ENCODE measurements at regions not wholly inside any gene's neighbourhood (a gene's known extent, or its start where the extent isn't known, plus 50 kb on each side); places are given as distances from the start of the nearest gene placed in this dataset.
"Not testable (repeated sequence)": the region's sequence is repeated elsewhere in the genome, so short reads cannot be mapped to it uniquely, and the experiment has no call there.

GRCh38 chr11:25576320-25576719 is 755.6 kb upstream of the ANO3 start:
- H3K4me3 ChIP-seq (ENCODE audit: low read length) = no peak overlapping the region
- no peak overlapping the region for H3K9ac ChIP-seq (ENCODE audit: low read length)
- H3K9me3 ChIP-seq (ENCODE audit: control insufficient read depth, low read length) = no peaks in the 10 kb centered on the region
- H3K4me1 ChIP-seq (ENCODE audit: control insufficient read depth, insufficient read depth, low read length) = no peaks in the 10 kb centered on the region
- no peaks in the 10 kb centered on the region for H3K36me3 ChIP-seq (ENCODE audit: control insufficient read depth, insufficient read depth, low read length, severe bottlenecking)
- H3K27me3 ChIP-seq (replicated peaks; ENCODE audit: control insufficient read depth, insufficient read depth, low read length) = no peaks in the 10 kb centered on the region
- peak; percentile 15 for DNase-seq (ENCODE audit: low read depth)

DNA sequence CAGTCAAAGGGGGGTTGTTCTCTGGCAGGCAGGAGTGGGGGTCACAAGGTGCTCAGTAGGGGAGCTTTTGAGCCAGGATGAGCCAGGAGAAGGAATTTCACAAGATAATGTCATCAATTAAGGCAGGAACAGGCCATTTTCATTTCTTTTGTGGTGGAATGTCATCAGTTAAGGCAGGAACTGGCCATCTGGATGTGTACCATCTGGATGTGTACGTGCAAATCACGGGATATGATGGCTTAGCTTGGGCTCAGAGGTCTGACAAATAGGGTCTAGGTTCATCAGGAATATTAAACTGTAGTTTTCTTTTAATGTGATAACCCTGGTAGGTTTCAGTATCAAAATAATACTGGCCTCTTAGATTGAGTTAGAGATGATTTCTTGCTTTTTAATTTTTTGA is 752.4 kb upstream of the ANO3 start:
- DNase-seq (ENCODE audit: low read depth); H3K4me3 ChIP-seq (ENCODE audit: low read length); H3K36me3 ChIP-seq (ENCODE audit: control insufficient read depth, insufficient read depth, low read length, severe bottlenecking); H3K4me1 ChIP-seq (ENCODE audit: control insufficient read depth, insufficient read depth, low read length); H3K9ac ChIP-seq (ENCODE audit: low read length); H3K27me3 ChIP-seq (replicated peaks; ENCODE audit: control insufficient read depth, insufficient read depth, low read length); H3K9me3 ChIP-seq (ENCODE audit: control insufficient read depth, low read length): not testable (repeated sequence)

DNA sequence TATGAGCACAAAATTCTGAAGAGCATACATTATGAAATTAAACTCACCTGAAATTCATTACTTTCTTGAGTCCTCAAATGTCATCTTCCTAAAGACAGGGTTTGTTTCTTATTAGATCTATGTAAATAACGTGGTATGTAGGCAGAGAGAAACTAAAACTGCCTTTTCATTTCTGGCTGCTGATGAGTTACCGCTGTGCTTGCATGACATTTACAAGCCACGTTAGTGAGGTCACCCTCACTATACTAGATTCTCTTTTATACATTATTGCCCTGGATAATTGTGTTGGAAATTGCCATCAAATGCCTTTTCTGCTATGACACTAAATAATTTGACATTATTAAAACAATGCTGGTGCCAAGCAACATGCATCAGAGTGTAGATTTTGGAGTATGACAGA is 748.3 kb upstream of the ANO3 start:
- H3K4me3 ChIP-seq (ENCODE audit: low read length) = no peak overlapping the region
- H3K9ac ChIP-seq (ENCODE audit: low read length) = no peak overlapping the region
- no peaks in the 10 kb centered on the region for H3K36me3 ChIP-seq (ENCODE audit: control insufficient read depth, insufficient read depth, low read length, severe bottlenecking)
- H3K9me3 ChIP-seq (ENCODE audit: control insufficient read depth, low read length) = no peaks in the 10 kb centered on the region
- no peak for DNase-seq (ENCODE audit: low read depth)
- H3K4me1 ChIP-seq (ENCODE audit: control insufficient read depth, insufficient read depth, low read length) = no peaks in the 10 kb centered on the region
- no peaks in the 10 kb centered on the region for H3K27me3 ChIP-seq (replicated peaks; ENCODE audit: control insufficient read depth, insufficient read depth, low read length)

DNA sequence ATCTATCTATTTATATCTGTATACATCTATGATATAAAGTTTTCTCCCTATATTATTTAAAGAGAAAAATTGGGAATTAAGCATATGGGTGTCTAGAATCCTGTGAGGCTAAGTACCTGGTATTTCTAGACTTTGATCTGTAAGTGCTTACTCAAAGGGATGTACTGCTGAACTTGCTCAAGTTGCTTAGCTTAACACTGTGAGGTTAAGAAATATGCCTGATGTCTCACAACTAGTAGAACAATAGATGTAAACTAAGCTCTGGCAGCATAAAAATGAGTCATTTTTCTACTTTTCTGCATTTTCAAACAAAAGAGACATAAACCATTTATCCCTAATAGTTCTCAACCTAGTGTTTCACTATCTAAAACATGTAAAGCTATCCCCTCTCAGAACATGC is 744.4 kb upstream of the ANO3 start:
- Histone ChIP-seq H3K4me1 (ENCODE audit: control insufficient read depth, insufficient read depth, low read length) (no peaks in the 10 kb centered on the region), H3K9ac (ENCODE audit: low read length) (no peak overlapping the region), H3K4me3 (ENCODE audit: low read length) (no peak overlapping the region), H3K9me3 (ENCODE audit: control insufficient read depth, low read length) (no peaks in the 10 kb centered on the region), H3K27me3 (replicated peaks; ENCODE audit: control insufficient read depth, insufficient read depth, low read length) (no peaks in the 10 kb centered on the region), H3K36me3 (ENCODE audit: control insufficient read depth, insufficient read depth, low read length, severe bottlenecking) (no peaks in the 10 kb centered on the region)
- peak; percentile 13 for DNase-seq (ENCODE audit: low read depth)

DNA sequence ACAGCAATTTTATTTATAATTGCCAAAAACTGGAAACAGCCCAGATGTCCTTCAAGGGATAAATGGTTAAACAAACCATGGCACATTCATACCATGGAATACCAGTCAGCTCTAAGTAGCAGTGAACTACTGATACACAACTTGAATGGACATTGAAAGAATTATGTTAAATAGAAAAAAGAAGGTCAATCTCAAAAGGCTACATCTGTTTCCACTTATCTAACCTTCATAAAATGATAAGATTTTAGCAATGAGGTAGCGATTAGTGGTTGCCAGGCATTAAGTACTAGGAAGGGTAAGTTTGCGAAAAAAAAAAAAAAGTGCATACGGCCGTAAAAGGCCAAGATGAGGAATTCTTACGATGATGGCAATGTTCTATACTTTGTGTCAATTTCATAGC is 738.7 kb upstream of the ANO3 start:
- no peaks in the 10 kb centered on the region for H3K27me3 ChIP-seq (replicated peaks; ENCODE audit: control insufficient read depth, insufficient read depth, low read length)

GRCh38 chr11:25596701-25597100 is 735.2 kb upstream of the ANO3 start:
- H3K4me1 ChIP-seq (ENCODE audit: control insufficient read depth, insufficient read depth, low read length) = no peaks in the 10 kb centered on the region

More for the DNA sequence above, 738.7 kb upstream of the ANO3 start:
- Histone ChIP-seq H3K4me3 (ENCODE audit: low read length) (no peak overlapping the region), H3K4me1 (ENCODE audit: control insufficient read depth, insufficient read depth, low read length) (no peaks in the 10 kb centered on the region), H3K9me3 (ENCODE audit: control insufficient read depth, low read length) (no peaks in the 10 kb centered on the region), H3K36me3 (ENCODE audit: control insufficient read depth, insufficient read depth, low read length, severe bottlenecking) (no peaks in the 10 kb centered on the region), H3K9ac (ENCODE audit: low read length) (no peak overlapping the region)
- no peak for DNase-seq (ENCODE audit: low read depth)

GRCh38 chr11:25597696-25598095 is 734.2 kb upstream of the ANO3 start:
- Histone ChIP-seq H3K27me3 (replicated peaks; ENCODE audit: control insufficient read depth, insufficient read depth, low read length) (no peaks in the 10 kb centered on the region), H3K9ac (ENCODE audit: low read length) (no peak overlapping the region), H3K9me3 (ENCODE audit: control insufficient read depth, low read length) (no peaks in the 10 kb centered on the region), H3K4me1 (ENCODE audit: control insufficient read depth, insufficient read depth, low read length) (no peaks in the 10 kb centered on the region), H3K4me3 (ENCODE audit: low read length) (no peak overlapping the region), H3K36me3 (ENCODE audit: control insufficient read depth, insufficient read depth, low read length, severe bottlenecking) (no peaks in the 10 kb centered on the region)
- no peak for DNase-seq (ENCODE audit: low read depth)

More at GRCh38 chr11:25596701-25597100, 735.2 kb upstream of the ANO3 start:
- no peak for DNase-seq (ENCODE audit: low read depth)
- H3K9me3 ChIP-seq (ENCODE audit: control insufficient read depth, low read length) = no peaks in the 10 kb centered on the region
- no peak overlapping the region for H3K4me3 ChIP-seq (ENCODE audit: low read length)
- no peaks in the 10 kb centered on the region for H3K36me3 ChIP-seq (ENCODE audit: control insufficient read depth, insufficient read depth, low read length, severe bottlenecking)
- H3K27me3 ChIP-seq (replicated peaks; ENCODE audit: control insufficient read depth, insufficient read depth, low read length) = no peaks in the 10 kb centered on the region
- H3K9ac ChIP-seq (ENCODE audit: low read length) = no peak overlapping the region

GRCh38 chr11:25602149-25602548 is 729.8 kb upstream of the ANO3 start:
- Histone ChIP-seq H3K9me3 (ENCODE audit: control insufficient read depth, low read length) (peaks cover 8% of the 10 kb centered on the region), H3K4me1 (ENCODE audit: control insufficient read depth, insufficient read depth, low read length) (no peaks in the 10 kb centered on the region), H3K4me3 (ENCODE audit: low read length) (no peak overlapping the region), H3K36me3 (ENCODE audit: control insufficient read depth, insufficient read depth, low read length, severe bottlenecking) (no peaks in the 10 kb centered on the region), H3K9ac (ENCODE audit: low read length) (no peak overlapping the region), H3K27me3 (replicated peaks; ENCODE audit: control insufficient read depth, insufficient read depth, low read length) (no peaks in the 10 kb centered on the region)
- DNase-seq (ENCODE audit: low read depth) = no peak

- no peak overlapping the region for H3K9ac ChIP-seq (ENCODE audit: low read length)
- no peaks in the 10 kb centered on the region for H3K27me3 ChIP-seq (replicated peaks; ENCODE audit: control insufficient read depth, insufficient read depth, low read length)
- no peaks in the 10 kb centered on the region for H3K36me3 ChIP-seq (ENCODE audit: control insufficient read depth, insufficient read depth, low read length, severe bottlenecking)
- peaks cover 8% of the 10 kb centered on the region for H3K9me3 ChIP-seq (ENCODE audit: control insufficient read depth, low read length)
- no peak for DNase-seq (ENCODE audit: low read depth)
- no peak overlapping the region for H3K4me3 ChIP-seq (ENCODE audit: low read length)
- H3K4me1 ChIP-seq (ENCODE audit: control insufficient read depth, insufficient read depth, low read length) = no peaks in the 10 kb centered on the region
These were observed 729.0 kb upstream of the ANO3 start for GRCh38 chr11:25602959-25603358.

GRCh38 chr11:25612806-25613205 is 719.1 kb upstream of the ANO3 start:
- Histone ChIP-seq H3K36me3 (ENCODE audit: control insufficient read depth, insufficient read depth, low read length, severe bottlenecking) (no peaks in the 10 kb centered on the region), H3K9ac (ENCODE audit: low read length) (no peak overlapping the region), H3K9me3 (ENCODE audit: control insufficient read depth, low read length) (peaks cover 8% of the 10 kb centered on the region), H3K27me3 (replicated peaks; ENCODE audit: control insufficient read depth, insufficient read depth, low read length) (no peaks in the 10 kb centered on the region), H3K4me3 (ENCODE audit: low read length) (no peak overlapping the region), H3K4me1 (ENCODE audit: control insufficient read depth, insufficient read depth, low read length) (no peaks in the 10 kb centered on the region)
- peak; percentile 8 for DNase-seq (ENCODE audit: low read depth)

GRCh38 chr11:25613451-25613850 is 718.5 kb upstream of the ANO3 start:
- Histone ChIP-seq H3K9ac (ENCODE audit: low read length) (no peak overlapping the region), H3K4me3 (ENCODE audit: low read length) (no peak overlapping the region), H3K4me1 (ENCODE audit: control insufficient read depth, insufficient read depth, low read length) (no peaks in the 10 kb centered on the region), H3K9me3 (ENCODE audit: control insufficient read depth, low read length) (peaks cover 8% of the 10 kb centered on the region), H3K36me3 (ENCODE audit: control insufficient read depth, insufficient read depth, low read length, severe bottlenecking) (no peaks in the 10 kb centered on the region), H3K27me3 (replicated peaks; ENCODE audit: control insufficient read depth, insufficient read depth, low read length) (no peaks in the 10 kb centered on the region)
- DNase-seq (ENCODE audit: low read depth) = no peak

DNA sequence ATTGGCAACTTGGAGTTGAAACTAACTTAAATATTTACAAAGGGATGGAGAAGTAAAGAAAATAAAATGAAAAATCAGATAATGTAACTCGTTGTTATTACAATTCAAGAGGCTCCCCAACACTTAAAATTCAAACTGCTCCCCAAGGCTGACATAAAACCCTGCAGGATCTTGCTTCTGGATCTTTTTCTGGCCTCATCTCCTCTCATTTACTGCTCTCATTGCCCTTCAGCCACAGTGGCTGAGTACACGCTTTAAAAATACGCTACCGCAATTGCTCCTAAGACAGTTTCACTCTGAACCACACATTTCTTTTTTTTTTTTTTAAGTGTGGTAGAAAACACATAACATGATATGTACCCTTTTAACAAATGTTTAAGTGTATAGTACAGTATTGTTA is 718.1 kb upstream of the ANO3 start:
- Histone ChIP-seq H3K4me3 (ENCODE audit: low read length) (no peak overlapping the region), H3K4me1 (ENCODE audit: control insufficient read depth, insufficient read depth, low read length) (no peaks in the 10 kb centered on the region), H3K27me3 (replicated peaks; ENCODE audit: control insufficient read depth, insufficient read depth, low read length) (no peaks in the 10 kb centered on the region), H3K9ac (ENCODE audit: low read length) (no peak overlapping the region), H3K9me3 (ENCODE audit: control insufficient read depth, low read length) (peaks cover 8% of the 10 kb centered on the region), H3K36me3 (ENCODE audit: control insufficient read depth, insufficient read depth, low read length, severe bottlenecking) (no peaks in the 10 kb centered on the region)
- DNase-seq (ENCODE audit: low read depth) = no peak

All from adipocyte (in vitro differentiated cells).